ENCODE measurements at regions not wholly inside any gene's neighbourhood (a gene's known extent, or its start where the extent isn't known, plus 50 kb on each side); places are given as distances from the start of the nearest gene placed in this dataset.

DNA sequence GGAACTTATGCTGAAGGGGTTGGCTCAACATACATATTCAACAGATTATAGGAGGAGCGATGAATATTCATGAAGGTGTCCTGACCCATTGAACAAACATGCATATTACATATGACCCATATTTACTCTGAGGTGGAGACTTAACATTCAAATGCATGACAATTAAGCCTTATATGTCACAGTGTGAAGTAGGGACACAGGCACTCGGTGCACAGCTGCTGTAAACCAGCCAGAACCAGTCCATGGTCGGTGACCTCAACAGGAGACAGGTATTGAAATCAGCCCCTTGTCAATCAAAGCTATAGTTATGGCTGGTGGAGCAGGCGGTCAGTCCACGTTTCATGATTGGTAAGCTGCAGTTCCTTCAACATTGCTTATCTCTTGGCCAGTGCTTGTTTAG lies 347.3 kb downstream of the THBS2 start:
- H3K27ac ChIP-seq: no peak overlapping the region
- intact Hi-C loops (cut with DNase I; ENCODE audit: low total_unique reads): no loop called here
- no peak overlapping the region for H3K4me3 ChIP-seq
- DNase-seq: no peak
- no peaks in the 10 kb centered on the region for H3K36me3 ChIP-seq
- H3K27me3 ChIP-seq: no peaks in the 10 kb centered on the region
- no peaks in the 10 kb centered on the region for H3K4me1 ChIP-seq
- TF ChIP-seq POLR2A (IDR thresholded peaks at IDR 0.05): no peak
- H3K9me3 ChIP-seq: no peaks in the 10 kb centered on the region

- Histone ChIP-seq H3K4me1 (no peaks in the 10 kb centered on the region), H3K4me3 (no peak overlapping the region), H3K9me3 (no peaks in the 10 kb centered on the region), H3K36me3 (no peaks in the 10 kb centered on the region), H3K27me3 (no peaks in the 10 kb centered on the region), H3K27ac (no peak overlapping the region)
- TF ChIP-seq CTCF (IDR thresholded peaks at IDR 0.05) (no peak), POLR2A (IDR thresholded peaks at IDR 0.05) (no peak)
- no peak for DNase-seq
- intact Hi-C loops (cut with DNase I; ENCODE audit: low total_unique reads): no loop called here
Measured at GRCh38 chr6:168905451-168906090, 348.1 kb downstream of the THBS2 start.

GRCh38 chr6:168903613-168904345 lies 349.9 kb downstream of the THBS2 start:
- H3K9me3 ChIP-seq: no peaks in the 10 kb centered on the region
- no peaks in the 10 kb centered on the region for H3K27me3 ChIP-seq
- H3K4me3 ChIP-seq: no peak overlapping the region
- DNase-seq: no peak
- H3K27ac ChIP-seq: no peak overlapping the region
- no peak for TF ChIP-seq CTCF (IDR thresholded peaks at IDR 0.05)
- TF ChIP-seq POLR2A (IDR thresholded peaks at IDR 0.05): no peak
- no peaks in the 10 kb centered on the region for H3K36me3 ChIP-seq
- intact Hi-C loops (cut with DNase I; ENCODE audit: low total_unique reads): no loop called here
- H3K4me1 ChIP-seq: no peaks in the 10 kb centered on the region

DNA sequence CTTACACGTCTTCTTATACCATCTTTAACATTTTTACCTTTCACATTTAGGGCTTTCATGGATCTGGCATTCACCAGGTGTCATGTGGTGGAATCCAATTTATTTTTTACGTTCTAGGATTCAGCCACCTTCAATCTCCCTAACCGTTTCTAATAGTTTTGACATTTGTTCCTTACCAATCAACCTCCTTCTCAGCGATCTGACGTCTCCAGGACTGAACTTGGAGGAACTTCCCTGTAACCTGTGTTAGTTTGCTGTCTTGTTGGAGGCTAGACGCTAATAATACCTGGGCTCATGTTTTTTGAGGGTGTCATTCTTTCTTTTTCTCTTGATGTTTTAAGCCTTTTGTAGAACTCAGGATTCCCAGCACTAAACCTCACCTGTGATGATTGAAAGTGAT lies 351.6 kb downstream of the THBS2 start:
- intact Hi-C loops (cut with DNase I; ENCODE audit: low total_unique reads): no loop called here
- Histone ChIP-seq H3K9me3 (no peaks in the 10 kb centered on the region), H3K36me3 (no peaks in the 10 kb centered on the region), H3K4me3 (no peak overlapping the region), H3K27ac (no peak overlapping the region), H3K4me1 (no peaks in the 10 kb centered on the region), H3K27me3 (no peaks in the 10 kb centered on the region)
- TF ChIP-seq CTCF (IDR thresholded peaks at IDR 0.05) (no peak), POLR2A (IDR thresholded peaks at IDR 0.05) (no peak)
- no peak for DNase-seq

GRCh38 chr6:168901076-168901475 lies 352.6 kb downstream of the THBS2 start:
- H3K36me3 ChIP-seq: no peaks in the 10 kb centered on the region
- no peak for DNase-seq
- no peak for TF ChIP-seq CTCF (IDR thresholded peaks at IDR 0.05)
- no peak for TF ChIP-seq POLR2A (IDR thresholded peaks at IDR 0.05)
- no peaks in the 10 kb centered on the region for H3K9me3 ChIP-seq
- no peak overlapping the region for H3K4me3 ChIP-seq
- H3K4me1 ChIP-seq: no peaks in the 10 kb centered on the region
- no peak overlapping the region for H3K27ac ChIP-seq
- H3K27me3 ChIP-seq: no peaks in the 10 kb centered on the region
- intact Hi-C loops (cut with DNase I; ENCODE audit: low total_unique reads): no loop called here
